PC-3 (cell line): ENCODE measurements at regions not wholly inside any gene's neighbourhood (a gene's known extent, or its start where the extent isn't known, plus 50 kb on each side); places are given as distances from the start of the nearest gene placed in this dataset.

Experiments
- ATAC-seq: fragments of 200-7000 bp; cut with Tn5 transposase; 2 replicates; pipeline ENCODE4 v1.9.1; 2020; ENCODE audit warnings: mild to moderate bottlenecking, moderate library complexity
- BruUV-seq: library from RNA; stranded (reverse); fragments of 400-500 nt; replicated peaks from 2 replicates; lab custom pipeline; 2021; lab: Mats Ljungman, UMichigan
- CTCF ChIA-PET: fragments of 300-600 bp; sonication (Branson Sonifier 250); formaldehyde crosslinking; loops from one replicate; lab custom pipeline; 2022; ENCODE audit warnings: antibody characterized with exemption; lab: Charles Lee
- POLR2A ChIA-PET: fragments of 300-600 bp; sonication (Branson Sonifier 250); formaldehyde crosslinking; loops from one replicate; lab custom pipeline; 2022; ENCODE audit warnings: antibody characterized with exemption; ENCODE audit not compliant: unreplicated experiment; lab: Charles Lee
- DNase-seq: peaks from one replicate; pipeline ENCODE4 v3.0.0-alpha.2; 2015
- H2AFZ ChIP-seq: fragments of 300-600 bp; sonication (generic); 2 replicates; pipeline ENCODE4 v1.6.0; 2016; ENCODE audit warnings: antibody characterized with exemption, low read length
- H3F3A ChIP-seq: fragments of 300-600 bp; sonication (generic); one replicate; pipeline ENCODE4 v1.6.0; 2017; ENCODE audit warnings: antibody characterized with exemption, low read length, control low read depth, mild to moderate bottlenecking; ENCODE audit not compliant: unreplicated experiment
- H3K27ac ChIP-seq: fragments of 300-600 bp; sonication (generic); 2 replicates; pipeline ENCODE4 v1.5.1; 2016; ENCODE audit warnings: mild to moderate bottlenecking, low read length
- H3K27me3 ChIP-seq: fragments of 300-600 bp; sonication (generic); 2 replicates; pipeline ENCODE4 v1.6.1; 2016; ENCODE audit warnings: low read length, mixed read lengths
- H3K36me3 ChIP-seq: fragments of 300-600 bp; sonication (generic); 2 replicates; pipeline ENCODE4 v1.6.1; 2016; ENCODE audit warnings: low read depth, mixed run types, low read length, mixed read lengths
- H3K4me1 ChIP-seq: fragments of 300-600 bp; sonication (generic); 2 replicates; pipeline ENCODE4 v1.5.1; 2016; ENCODE audit warnings: low read length; ENCODE audit not compliant: insufficient read depth
- H3K4me2 ChIP-seq: fragments of 300-600 bp; sonication (generic); 2 replicates; pipeline ENCODE4 v1.6.0; 2016; ENCODE audit warnings: low read length
- H3K4me3 ChIP-seq: fragments of 300-600 bp; sonication (generic); 2 replicates; pipeline ENCODE4 v1.5.1; 2016; ENCODE audit warnings: mild to moderate bottlenecking, low read length, mixed read lengths
- H3K79me2 ChIP-seq: fragments of 300-600 bp; sonication (generic); 2 replicates; pipeline ENCODE4 v1.6.1; 2017; ENCODE audit warnings: low read length, mixed read lengths
- H3K9ac ChIP-seq: fragments of 300-600 bp; sonication (generic); 2 replicates; pipeline ENCODE4 v1.6.0; 2016; ENCODE audit warnings: mild to moderate bottlenecking, low read length
- H3K9me2 ChIP-seq: fragments of 300-600 bp; sonication (generic); replicated peaks from 2 replicates; pipeline ENCODE4 v1.6.1; 2016; ENCODE audit warnings: mixed run types, low read length, mixed read lengths
- H3K9me3 ChIP-seq: fragments of 300-600 bp; sonication (generic); 2 replicates; pipeline ENCODE4 v1.6.1; 2016; ENCODE audit warnings: low read length, mixed read lengths
- H4K20me1 ChIP-seq: fragments of 300-600 bp; sonication (generic); 2 replicates; pipeline ENCODE4 v1.6.1; 2016; ENCODE audit warnings: low read length, mixed read lengths
- CTCF ChIP-seq: fragments of 300-600 bp; sonication (generic); conservative IDR thresholded peaks from 2 replicates; pipeline ENCODE4 v1.5.1; 2017; ENCODE audit warnings: antibody characterized with exemption, low read depth, mild to moderate bottlenecking, low read length
- EZH2 ChIP-seq: fragments of 300-600 bp; sonication (generic); IDR thresholded peaks from one replicate; pipeline ENCODE4 v1.6.1; 2017; ENCODE audit warnings: antibody characterized with exemption, mild to moderate bottlenecking, low read length; ENCODE audit not compliant: unreplicated experiment
- EZH2phosphoT487 ChIP-seq: fragments of 300-600 bp; sonication (generic); IDR thresholded peaks from 2 replicates; pipeline ENCODE4 v1.6.1; 2018; ENCODE audit warnings: mild to moderate bottlenecking, antibody characterized with exemption, low read length, borderline replicate concordance
- intact Hi-C: fragments of 100-400 bp; cut with micrococcal nuclease; formaldehyde crosslinking; loops from 2 replicates; pipeline ENCODE4 v1.9.0; 2023

- no peak for ATAC-seq
- CTCF ChIA-PET = no interaction called here
Observed at GRCh38 chr11:45472716-45473317, 186.7 kb upstream of the SYT13 start.

GRCh38 chr11:45471266-45471665 is 185.1 kb upstream of the SYT13 start:
- Histone ChIP-seq H3K9ac (no peak overlapping the region), H3K36me3 (no peaks in the 10 kb centered on the region)
- CTCF ChIA-PET = no interaction called here

More at GRCh38 chr11:45472716-45473317, 186.7 kb upstream of the SYT13 start:
- H3K9me3 ChIP-seq = no peaks in the 10 kb centered on the region
- peaks cover 19% of the 10 kb centered on the region for H3K27me3 ChIP-seq
- DNase-seq = no peak
- H3K36me3 ChIP-seq = no peaks in the 10 kb centered on the region
- intact Hi-C loops = no loop called here
- no peak overlapping the region for H3K4me2 ChIP-seq
- no peaks in the 10 kb centered on the region for H3K79me2 ChIP-seq
- H3K9me2 ChIP-seq = no peaks in the 10 kb centered on the region
- POLR2A ChIA-PET = no interaction called here
- H3K9ac ChIP-seq = no peak overlapping the region
- no peak overlapping the region for H3K27ac ChIP-seq
- H4K20me1 ChIP-seq = no peaks in the 10 kb centered on the region
- no peak overlapping the region for H2AFZ ChIP-seq
- no TSS peak for BruUV-seq
- TF ChIP-seq EZH2phosphoT487 = no peak
- no peak for TF ChIP-seq EZH2
- no peak overlapping the region for H3K4me3 ChIP-seq
- H3F3A ChIP-seq = no peaks in the 10 kb centered on the region
- no peaks in the 10 kb centered on the region for H3K4me1 ChIP-seq

GRCh38 chr11:45470794-45471167 is 184.6 kb upstream of the SYT13 start:
- Histone ChIP-seq H3K36me3 (no peaks in the 10 kb centered on the region), H3K9ac (no peak overlapping the region), H3K4me1 (no peaks in the 10 kb centered on the region), H3F3A (no peaks in the 10 kb centered on the region), H3K9me3 (no peaks in the 10 kb centered on the region), H3K4me2 (no peak overlapping the region), H3K79me2 (no peaks in the 10 kb centered on the region), H2AFZ (no peak overlapping the region), H3K9me2 (no peaks in the 10 kb centered on the region), H3K27ac (no peak overlapping the region), H4K20me1 (no peaks in the 10 kb centered on the region), H3K4me3 (no peak overlapping the region), H3K27me3 (peaks cover 16% of the 10 kb centered on the region)
- ChIA-PET POLR2A (no interaction called here), CTCF (no interaction called here)
- DNase-seq (no peak), ATAC-seq (no peak)
- BruUV-seq = no TSS peak
- intact Hi-C loops = no loop called here
- no peak for TF ChIP-seq EZH2
- TF ChIP-seq CTCF = no peak
- TF ChIP-seq EZH2phosphoT487 = no peak

More at GRCh38 chr11:45471266-45471665, 185.1 kb upstream of the SYT13 start:
- POLR2A ChIA-PET = no interaction called here
- H3K9me2 ChIP-seq = no peaks in the 10 kb centered on the region
- H3K4me2 ChIP-seq = no peak overlapping the region
- no TSS peak for BruUV-seq
- TF ChIP-seq CTCF = no peak
- no peak for TF ChIP-seq EZH2
- no peak for TF ChIP-seq EZH2phosphoT487
- intact Hi-C loops = no loop called here
- H3K4me3 ChIP-seq = no peak overlapping the region
- no peaks in the 10 kb centered on the region for H3K4me1 ChIP-seq
- H2AFZ ChIP-seq = no peak overlapping the region
- H3F3A ChIP-seq = no peaks in the 10 kb centered on the region
- H3K9me3 ChIP-seq = no peaks in the 10 kb centered on the region
- no peak overlapping the region for H3K27ac ChIP-seq
- ATAC-seq = no peak
- no peak for DNase-seq
- H3K79me2 ChIP-seq = no peaks in the 10 kb centered on the region
- H3K27me3 ChIP-seq = peaks cover 16% of the 10 kb centered on the region
- no peaks in the 10 kb centered on the region for H4K20me1 ChIP-seq
